Vagina (tissue), 2 donors: ENCODE measurements at regions not wholly inside any gene's neighbourhood (a gene's known extent, or its start where the extent isn't known, plus 50 kb on each side); places are given as distances from the start of the nearest gene placed in this dataset.

Source experiments
- DNase-seq, 2 donors: peaks; one replicate each; pipeline ENCODE4 v3.0.0-alpha.2; 2017; ENCODE audit errors: extremely low spot score in 2 of 2
- H3K27ac ChIP-seq: fragments of 200-600 bp; sonication (generic); one replicate; pipeline ENCODE4 v1.5.1; 2019
- H3K27me3 ChIP-seq: fragments of 200-600 bp; sonication (generic); one replicate; pipeline ENCODE4 v1.5.1; 2019
- H3K36me3 ChIP-seq, 2 donors: fragments of 200-600 bp; sonication (generic); one replicate each; pipeline ENCODE4 v1.5.1; 2017 to 2019
- H3K4me1 ChIP-seq: fragments of 200-600 bp; sonication (generic); one replicate; pipeline ENCODE4 v1.5.1; 2019
- H3K4me3 ChIP-seq, 2 donors: fragments of 200-600 bp; sonication (generic); 1 replicate in 1 of 2; 2 replicates in 1 of 2; pipeline ENCODE4 v1.5.1; 2016 to 2019
- H3K9me3 ChIP-seq: fragments of 200-600 bp; sonication (generic); one replicate; pipeline ENCODE4 v1.5.1; 2019
- POLR2A ChIP-seq, 2 donors: fragments of 450-650 bp; IDR thresholded peaks; one replicate each; pipeline ENCODE4 v1.6.1; 2017; ENCODE audit warnings: antibody characterized with exemption in 2 of 2, mild to moderate bottlenecking in 2 of 2, moderate library complexity in 2 of 2
- POLR2AphosphoS5 ChIP-seq, 2 donors: sonication (generic); formaldehyde crosslinking; IDR thresholded peaks; one replicate each; pipeline ENCODE4 v1.9.0; 2017; ENCODE audit warnings: antibody characterized with exemption in 2 of 2, mild to moderate bottlenecking in 2 of 2, low read depth in 1 of 2; ENCODE audit not compliant: insufficient read depth in 1 of 2
- intact Hi-C: fragments of 100-400 bp; cut with DNase I; formaldehyde crosslinking; loops from one replicate; pipeline ENCODE4 v1.15.1; 2023
- TF ChIP-seq, protein P1 (sequence below), 3 experiments: fragments of 450-650 bp in 2 of 3; fragments of 200-600 bp in 1 of 3; sonication (generic) in 1 of 3; IDR thresholded peaks; one replicate each; pipeline ENCODE4 v1.5.1; 2017 to 2019; ENCODE audit warnings: antibody characterized with exemption in 3 of 3, mild to moderate bottlenecking in 2 of 3, moderate library complexity in 2 of 3

- no peak for TF ChIP-seq POLR2A (IDR thresholded peaks at IDR 0.05)
- no peak for TF ChIP-seq POLR2AphosphoS5 (IDR thresholded peaks at IDR 0.05; ENCODE audit: insufficient read depth in 1 of 2, low read depth in 1 of 2)
- TF ChIP-seq, protein P1, sequence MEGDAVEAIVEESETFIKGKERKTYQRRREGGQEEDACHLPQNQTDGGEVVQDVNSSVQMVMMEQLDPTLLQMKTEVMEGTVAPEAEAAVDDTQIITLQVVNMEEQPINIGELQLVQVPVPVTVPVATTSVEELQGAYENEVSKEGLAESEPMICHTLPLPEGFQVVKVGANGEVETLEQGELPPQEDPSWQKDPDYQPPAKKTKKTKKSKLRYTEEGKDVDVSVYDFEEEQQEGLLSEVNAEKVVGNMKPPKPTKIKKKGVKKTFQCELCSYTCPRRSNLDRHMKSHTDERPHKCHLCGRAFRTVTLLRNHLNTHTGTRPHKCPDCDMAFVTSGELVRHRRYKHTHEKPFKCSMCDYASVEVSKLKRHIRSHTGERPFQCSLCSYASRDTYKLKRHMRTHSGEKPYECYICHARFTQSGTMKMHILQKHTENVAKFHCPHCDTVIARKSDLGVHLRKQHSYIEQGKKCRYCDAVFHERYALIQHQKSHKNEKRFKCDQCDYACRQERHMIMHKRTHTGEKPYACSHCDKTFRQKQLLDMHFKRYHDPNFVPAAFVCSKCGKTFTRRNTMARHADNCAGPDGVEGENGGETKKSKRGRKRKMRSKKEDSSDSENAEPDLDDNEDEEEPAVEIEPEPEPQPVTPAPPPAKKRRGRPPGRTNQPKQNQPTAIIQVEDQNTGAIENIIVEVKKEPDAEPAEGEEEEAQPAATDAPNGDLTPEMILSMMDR (IDR thresholded peaks at IDR 0.05), result no peak
- Histone ChIP-seq H3K27ac (no peak overlapping the region), H3K4me3 (no peak overlapping the region), H3K27me3 (no peaks in the 10 kb centered on the region), H3K9me3 (no peaks in the 10 kb centered on the region), H3K4me1 (no peaks in the 10 kb centered on the region), H3K36me3 (no peaks in the 10 kb centered on the region)
- intact Hi-C loops, result no loop called here
- no peak for DNase-seq
Observed at GRCh38 chr5:136482206-136482605, 116.9 kb upstream of the TRPC7 start.

DNA sequence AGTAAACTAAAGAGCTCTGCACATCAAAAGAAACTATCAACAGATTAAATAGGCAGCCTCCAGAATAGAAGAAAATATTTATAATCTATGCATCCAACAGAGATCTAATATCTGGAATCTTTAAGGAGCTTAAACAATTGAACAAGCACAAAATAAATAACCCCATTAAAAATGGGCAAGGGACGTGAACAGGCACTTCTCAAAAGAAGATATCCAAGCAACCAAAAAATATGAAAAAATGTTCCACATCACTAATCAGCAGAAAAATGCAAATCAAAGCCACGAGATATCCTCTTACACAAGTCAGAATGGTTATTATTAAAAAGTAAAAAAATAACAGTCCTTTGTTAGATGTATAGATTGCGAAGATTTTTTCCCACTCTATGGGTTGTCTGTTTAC is 109.1 kb upstream of the TRPC7 start:
- Histone ChIP-seq H3K27ac (no peak overlapping the region), H3K36me3 (no peaks in the 10 kb centered on the region), H3K27me3 (no peaks in the 10 kb centered on the region), H3K4me1 (no peaks in the 10 kb centered on the region), H3K9me3 (no peaks in the 10 kb centered on the region), H3K4me3 (no peak overlapping the region)
- DNase-seq, result no peak
- intact Hi-C loops, result no loop called here
- TF ChIP-seq, protein P1 (IDR thresholded peaks at IDR 0.05), result no peak
- no peak for TF ChIP-seq POLR2AphosphoS5 (IDR thresholded peaks at IDR 0.05; ENCODE audit: insufficient read depth in 1 of 2, low read depth in 1 of 2)
- no peak for TF ChIP-seq POLR2A (IDR thresholded peaks at IDR 0.05)

- DNase-seq, result no peak
- Histone ChIP-seq H3K9me3 (no peaks in the 10 kb centered on the region), H3K27ac (no peak overlapping the region), H3K27me3 (no peaks in the 10 kb centered on the region), H3K4me1 (no peaks in the 10 kb centered on the region), H3K36me3 (no peaks in the 10 kb centered on the region), H3K4me3 (no peak overlapping the region)
- intact Hi-C loops, result no loop called here
- TF ChIP-seq POLR2AphosphoS5 (IDR thresholded peaks at IDR 0.05; ENCODE audit: insufficient read depth in 1 of 2, low read depth in 1 of 2) (no peak), POLR2A (IDR thresholded peaks at IDR 0.05) (no peak)
- TF ChIP-seq, protein P1 (IDR thresholded peaks at IDR 0.05), result no peak
Observed at GRCh38 chr5:136467632-136468031, 102.3 kb upstream of the TRPC7 start.

DNA sequence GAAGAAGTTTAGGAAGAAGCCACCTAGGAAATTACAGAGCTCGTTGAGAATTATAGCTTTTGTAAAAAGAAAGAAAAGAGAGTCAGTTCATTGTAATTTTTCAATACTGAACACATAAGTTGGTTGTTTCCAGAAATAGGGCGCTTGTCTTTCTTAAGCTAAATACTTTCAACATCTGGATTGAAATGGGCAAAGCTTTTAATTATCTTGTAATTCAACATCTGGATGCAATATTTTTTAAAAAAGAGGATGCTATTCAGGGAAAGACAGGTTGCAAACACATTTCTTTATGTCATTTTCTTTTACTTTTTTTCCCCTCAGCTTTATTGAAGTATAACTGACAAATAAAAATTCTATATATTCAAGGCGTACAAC is 100.7 kb upstream of the TRPC7 start:
- no peak for TF ChIP-seq POLR2AphosphoS5 (IDR thresholded peaks at IDR 0.05; ENCODE audit: insufficient read depth in 1 of 2, low read depth in 1 of 2)
- intact Hi-C loops, result no loop called here
- no peak for DNase-seq
- Histone ChIP-seq H3K9me3 (no peaks in the 10 kb centered on the region), H3K36me3 (no peaks in the 10 kb centered on the region), H3K27ac (no peak overlapping the region), H3K27me3 (no peaks in the 10 kb centered on the region), H3K4me1 (no peaks in the 10 kb centered on the region), H3K4me3 (no peak overlapping the region)

GRCh38 chr5:136458481-136458880 is 93.1 kb upstream of the TRPC7 start:
- no peak for TF ChIP-seq POLR2A (IDR thresholded peaks at IDR 0.05)
- no peak for TF ChIP-seq POLR2AphosphoS5 (IDR thresholded peaks at IDR 0.05; ENCODE audit: insufficient read depth in 1 of 2, low read depth in 1 of 2)
- TF ChIP-seq, protein P1 (IDR thresholded peaks at IDR 0.05), result no peak
- intact Hi-C loops, result no loop called here

More at GRCh38 chr5:136458481-136458880, 93.1 kb upstream of the TRPC7 start:
- no peaks in the 10 kb centered on the region for H3K27me3 ChIP-seq
- H3K4me3 ChIP-seq, result no peak overlapping the region
- H3K36me3 ChIP-seq, result no peaks in the 10 kb centered on the region
- no peak for DNase-seq
- H3K9me3 ChIP-seq, result no peaks in the 10 kb centered on the region
- no peaks in the 10 kb centered on the region for H3K4me1 ChIP-seq
- H3K27ac ChIP-seq, result no peak overlapping the region
